NCI-H345 (cell line): ENCODE measurements at regions not wholly inside any gene's neighbourhood (a gene's known extent, or its start where the extent isn't known, plus 50 kb on each side); places are given as distances from the start of the nearest gene placed in this dataset.

Experiments used
- DNase-seq: peaks from one replicate; lab custom pipeline; 2025; lab: John Stamatoyannopoulos, UW

DNA sequence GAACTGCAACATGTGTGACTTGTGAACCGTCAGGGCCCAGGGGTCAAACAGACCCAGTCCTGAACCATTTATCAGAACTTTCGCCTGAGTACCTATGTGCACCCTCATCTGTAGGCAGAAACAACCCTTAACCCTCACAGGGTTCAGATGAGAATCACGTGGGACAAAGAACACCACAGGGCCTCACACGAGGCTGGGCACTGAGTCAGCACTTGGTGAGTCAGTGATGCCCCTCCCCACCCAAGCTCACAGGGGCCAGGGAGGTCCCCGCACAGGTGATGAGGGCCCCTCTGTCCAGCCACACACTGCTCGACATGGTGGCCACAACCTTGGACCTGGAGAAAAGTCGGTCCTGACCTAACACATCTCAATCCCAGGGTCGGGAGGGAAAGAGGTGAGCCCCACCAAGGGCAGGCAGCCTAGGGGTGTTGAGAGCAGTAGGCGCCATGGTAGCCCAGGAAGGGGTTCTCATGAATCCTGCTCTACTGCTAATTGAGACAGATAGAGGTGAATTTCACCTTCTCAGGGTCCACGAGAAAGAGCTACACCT is 176.4 kb downstream of the SHANK2 start:
- no peak for DNase-seq

- DNase-seq = no peak
Observed at GRCh38 chr11:71075116-71075720, 177.2 kb downstream of the SHANK2 start.

GRCh38 chr11:71071736-71072509 is 180.5 kb downstream of the SHANK2 start:
- no peak for DNase-seq

- no peak for DNase-seq
Observed at GRCh38 chr11:71070490-71071453, 181.6 kb downstream of the SHANK2 start.

- no peak for DNase-seq
Observed at GRCh38 chr11:71068963-71069362, 183.4 kb downstream of the SHANK2 start.

GRCh38 chr11:71067753-71068152 is 184.6 kb downstream of the SHANK2 start:
- DNase-seq = no peak

- DNase-seq = no peak
Observed at GRCh38 chr11:71066311-71066710, 186.1 kb downstream of the SHANK2 start.

DNA sequence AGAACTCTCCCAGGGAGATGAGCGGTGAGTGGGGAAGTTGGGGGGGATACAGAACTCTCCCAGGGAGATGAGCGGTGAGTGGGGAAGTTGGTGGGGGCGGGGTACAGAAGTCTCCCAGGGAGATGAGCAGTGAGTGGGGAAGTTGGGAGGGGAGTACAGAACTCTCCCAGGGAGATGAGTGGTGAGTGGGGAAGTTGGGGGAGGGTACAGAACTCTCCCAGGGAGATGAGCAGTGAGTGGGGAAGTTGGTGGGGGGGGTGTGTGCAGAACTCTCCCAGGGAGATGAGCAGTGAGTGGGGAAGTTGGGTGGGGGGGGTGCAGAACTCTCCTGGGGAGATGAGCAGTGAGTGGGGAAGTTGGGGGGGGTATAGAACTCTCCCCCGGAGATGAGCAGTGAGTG is 186.5 kb downstream of the SHANK2 start:
- DNase-seq = no peak

- no peak for DNase-seq
Observed at GRCh38 chr11:71064702-71065515, 187.5 kb downstream of the SHANK2 start.

- DNase-seq = no peak
Observed at GRCh38 chr11:71064183-71064582, 188.2 kb downstream of the SHANK2 start.

DNA sequence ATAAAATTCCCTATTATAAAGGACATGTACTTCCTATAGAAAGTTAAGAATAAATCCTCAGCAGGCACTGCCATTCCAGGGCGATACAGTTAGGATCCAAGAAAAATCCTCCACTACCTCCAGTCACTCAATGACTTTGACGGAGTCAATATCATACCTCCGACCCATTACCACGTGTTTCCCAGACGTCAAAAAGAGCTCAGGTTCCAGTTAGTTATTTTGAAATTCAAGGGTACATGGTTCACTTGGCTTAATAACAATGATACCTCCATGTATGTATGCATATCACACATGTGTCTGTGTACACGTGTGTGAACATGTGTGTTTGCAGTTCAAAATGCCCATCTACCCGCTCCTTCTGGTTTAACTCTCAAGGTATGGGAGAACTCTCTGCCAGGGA is 189.2 kb downstream of the SHANK2 start:
- no peak for DNase-seq

DNA sequence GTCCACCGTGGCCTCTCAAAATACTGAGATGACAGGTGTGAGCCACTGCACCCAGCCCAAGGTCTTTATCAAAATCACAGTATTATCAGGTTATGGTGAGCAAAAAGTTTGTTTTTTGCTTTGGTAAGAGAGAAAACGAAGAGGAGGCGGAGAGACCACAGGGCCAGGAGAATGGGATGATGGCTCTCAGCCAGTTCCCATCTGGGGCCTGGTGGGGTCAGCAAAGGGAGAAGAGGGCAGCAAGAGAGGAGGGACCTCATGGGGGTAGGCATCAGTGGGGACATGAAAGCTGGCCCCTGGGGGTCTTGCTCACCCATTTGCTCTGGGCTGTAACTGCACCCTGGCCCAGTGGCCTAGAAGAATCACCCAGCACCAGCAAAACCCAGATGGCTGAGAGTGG is 190.2 kb downstream of the SHANK2 start:
- DNase-seq = no peak

DNA sequence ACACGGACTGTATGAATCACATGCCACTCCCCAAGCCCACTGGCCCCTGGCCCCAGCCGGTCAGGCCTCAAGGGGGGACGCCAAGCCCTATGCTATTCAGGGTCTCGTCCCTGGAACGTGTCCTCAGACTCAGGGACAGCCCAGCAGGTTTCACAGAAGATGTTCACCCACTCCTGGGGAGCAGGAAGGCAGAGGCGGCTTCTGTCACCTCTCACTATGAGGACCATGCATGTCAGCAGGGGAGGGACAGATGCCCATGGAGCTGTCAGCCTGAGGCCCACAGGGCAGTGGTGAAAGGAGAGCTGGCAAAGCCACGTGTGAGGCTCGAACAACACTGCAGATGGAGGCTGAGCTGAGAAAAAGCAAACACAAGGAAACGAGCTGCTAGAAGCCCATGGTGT is 192.0 kb downstream of the SHANK2 start:
- no peak for DNase-seq

- no peak for DNase-seq
Observed at GRCh38 chr11:71059662-71060061, 192.7 kb downstream of the SHANK2 start.

GRCh38 chr11:71055925-71056324 is 196.5 kb downstream of the SHANK2 start:
- no peak for DNase-seq
